ENCODE measurements at regions not wholly inside any gene's neighbourhood (a gene's known extent, or its start where the extent isn't known, plus 50 kb on each side); places are given as distances from the start of the nearest gene placed in this dataset.

DNA sequence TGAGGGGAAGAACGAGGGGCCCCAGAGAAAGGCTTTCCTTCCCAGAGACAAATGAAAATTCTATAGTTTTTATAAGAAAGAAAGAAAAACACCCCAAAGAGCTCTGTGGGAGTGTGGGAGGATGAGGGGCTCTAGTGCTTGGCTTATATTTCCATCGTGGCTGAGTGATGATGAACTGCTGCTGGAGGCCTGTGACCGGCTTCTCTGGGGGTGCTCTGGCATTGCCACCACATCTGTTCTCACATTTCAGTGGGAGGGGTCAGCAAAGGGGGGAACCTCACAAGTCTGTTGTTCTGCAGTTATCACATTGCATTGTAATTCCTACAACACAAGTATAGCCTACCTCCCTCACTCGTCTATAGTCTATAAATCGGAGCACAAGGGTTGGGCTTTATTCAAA is 67.6 kb upstream of the BACH2 start:
- Histone ChIP-seq H2AFZ (ENCODE audit: low read depth) (no peak overlapping the region), H3K36me3 (replicated peaks in 1 of 2; ENCODE audit: control insufficient read depth in 1 of 2, insufficient read depth in 2 of 2, low read length in 1 of 2) (no peaks in the 10 kb centered on the region), H3K9ac (no peak overlapping the region), H3K9me3 (no peaks in the 10 kb centered on the region), H3K4me1 (ENCODE audit: control insufficient read depth in 1 of 2, insufficient read depth in 2 of 2, low read depth in 1 of 2, low read length in 1 of 2) (peaks cover 0 to 4% of the 10 kb centered on the region in 2 experiments; a peak in 2 of 4 replicates), H3K4me2 (no peak overlapping the region), H3F3A (replicated peaks; ENCODE audit: insufficient read depth) (peaks cover 9% of the 10 kb centered on the region), H3K27ac (ENCODE audit: low read depth in 2 of 2, low read length in 1 of 2) (no peak overlapping the region), H3K27me3 (ENCODE audit: insufficient read depth) (no peaks in the 10 kb centered on the region), H3K9me2 (no peaks in the 10 kb centered on the region), H4K20me1 (ENCODE audit: insufficient read depth) (no peaks in the 10 kb centered on the region), H3K79me2 (ENCODE audit: insufficient read depth) (no peaks in the 10 kb centered on the region), H3K4me3 (ENCODE audit: low read depth in 2 of 2, low read length in 1 of 2) (no peak overlapping the region)
- no peak for DNase-seq
- no peak for TF ChIP-seq POLR2AphosphoS5 (IDR thresholded peaks at IDR 0.05; ENCODE audit: low read depth, low read length)
- TF ChIP-seq YY1 (IDR thresholded peaks at IDR 0.05; ENCODE audit: low read depth) = no peak
- TF ChIP-seq SIN3A (IDR thresholded peaks at IDR 0.05; ENCODE audit: borderline replicate concordance, low read depth, low read length) = no peak
- TF ChIP-seq FOXJ3 (CRISPR knock-in tag; IDR thresholded peaks at IDR 0.05) = no peak
- TF ChIP-seq NRF1 (IDR thresholded peaks at IDR 0.05; ENCODE audit: low read depth, low read length) = no peak
- no peak for TF ChIP-seq GABPA (IDR thresholded peaks at IDR 0.05; ENCODE audit: low read depth)
- TF ChIP-seq, protein P1, sequence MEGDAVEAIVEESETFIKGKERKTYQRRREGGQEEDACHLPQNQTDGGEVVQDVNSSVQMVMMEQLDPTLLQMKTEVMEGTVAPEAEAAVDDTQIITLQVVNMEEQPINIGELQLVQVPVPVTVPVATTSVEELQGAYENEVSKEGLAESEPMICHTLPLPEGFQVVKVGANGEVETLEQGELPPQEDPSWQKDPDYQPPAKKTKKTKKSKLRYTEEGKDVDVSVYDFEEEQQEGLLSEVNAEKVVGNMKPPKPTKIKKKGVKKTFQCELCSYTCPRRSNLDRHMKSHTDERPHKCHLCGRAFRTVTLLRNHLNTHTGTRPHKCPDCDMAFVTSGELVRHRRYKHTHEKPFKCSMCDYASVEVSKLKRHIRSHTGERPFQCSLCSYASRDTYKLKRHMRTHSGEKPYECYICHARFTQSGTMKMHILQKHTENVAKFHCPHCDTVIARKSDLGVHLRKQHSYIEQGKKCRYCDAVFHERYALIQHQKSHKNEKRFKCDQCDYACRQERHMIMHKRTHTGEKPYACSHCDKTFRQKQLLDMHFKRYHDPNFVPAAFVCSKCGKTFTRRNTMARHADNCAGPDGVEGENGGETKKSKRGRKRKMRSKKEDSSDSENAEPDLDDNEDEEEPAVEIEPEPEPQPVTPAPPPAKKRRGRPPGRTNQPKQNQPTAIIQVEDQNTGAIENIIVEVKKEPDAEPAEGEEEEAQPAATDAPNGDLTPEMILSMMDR (IDR thresholded peaks at IDR 0.05) = no peak
- TF ChIP-seq GATA2 (CRISPR knock-in tag; IDR thresholded peaks at IDR 0.05) = no peak
- ChIA-PET CTCF (no interaction called here), POLR2A (no interaction called here)
- 92% methylated on average over 5 of the region's 5 CpGs for WGBS (ENCODE audit: low lambda C conversion rate)

DNA sequence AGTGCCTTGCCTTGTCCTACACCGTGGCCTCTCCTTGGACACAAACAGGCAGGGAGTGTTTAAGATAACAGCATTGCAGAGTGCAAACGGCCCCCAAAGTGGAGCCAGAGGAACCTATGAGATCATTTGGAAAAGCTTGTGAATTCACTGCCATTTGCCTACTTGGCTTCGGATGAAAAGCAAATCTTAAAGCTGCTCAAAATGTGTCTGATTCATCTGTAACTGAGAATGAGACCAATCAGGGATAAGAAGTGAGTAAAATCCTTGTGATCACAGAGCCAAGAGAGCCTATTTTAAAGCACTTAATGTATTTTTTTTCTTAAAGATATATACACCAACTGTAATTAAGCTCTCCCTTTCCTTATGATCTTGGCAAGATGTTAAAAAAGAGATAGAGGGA is 65.7 kb upstream of the BACH2 start:
- no peak for TF ChIP-seq MAX (IDR thresholded peaks at IDR 0.05; ENCODE audit: low read depth)
- TF ChIP-seq, protein P2, sequence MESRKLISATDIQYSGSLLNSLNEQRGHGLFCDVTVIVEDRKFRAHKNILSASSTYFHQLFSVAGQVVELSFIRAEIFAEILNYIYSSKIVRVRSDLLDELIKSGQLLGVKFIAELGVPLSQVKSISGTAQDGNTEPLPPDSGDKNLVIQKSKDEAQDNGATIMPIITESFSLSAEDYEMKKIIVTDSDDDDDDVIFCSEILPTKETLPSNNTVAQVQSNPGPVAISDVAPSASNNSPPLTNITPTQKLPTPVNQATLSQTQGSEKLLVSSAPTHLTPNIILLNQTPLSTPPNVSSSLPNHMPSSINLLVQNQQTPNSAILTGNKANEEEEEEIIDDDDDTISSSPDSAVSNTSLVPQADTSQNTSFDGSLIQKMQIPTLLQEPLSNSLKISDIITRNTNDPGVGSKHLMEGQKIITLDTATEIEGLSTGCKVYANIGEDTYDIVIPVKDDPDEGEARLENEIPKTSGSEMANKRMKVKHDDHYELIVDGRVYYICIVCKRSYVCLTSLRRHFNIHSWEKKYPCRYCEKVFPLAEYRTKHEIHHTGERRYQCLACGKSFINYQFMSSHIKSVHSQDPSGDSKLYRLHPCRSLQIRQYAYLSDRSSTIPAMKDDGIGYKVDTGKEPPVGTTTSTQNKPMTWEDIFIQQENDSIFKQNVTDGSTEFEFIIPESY (IDR thresholded peaks at IDR 0.05; ENCODE audit: borderline replicate concordance, low read depth) = no peak
- ChIA-PET CTCF (interaction anchor here (1.7 kb wide), 1 partner anchor 31 kb away, joined by 5 read pairs; no protein-coding TSS in a partner anchor), POLR2A (no interaction called here)
- DNase-seq = no peak
- Histone ChIP-seq H3K4me3 (ENCODE audit: low read depth in 2 of 2, low read length in 1 of 2) (no peak overlapping the region), H3K79me2 (ENCODE audit: insufficient read depth) (no peaks in the 10 kb centered on the region), H3F3A (replicated peaks; ENCODE audit: insufficient read depth) (no peaks in the 10 kb centered on the region), H3K36me3 (replicated peaks in 1 of 2; ENCODE audit: control insufficient read depth in 1 of 2, insufficient read depth in 2 of 2, low read length in 1 of 2) (no peaks in the 10 kb centered on the region), H3K9me3 (no peaks in the 10 kb centered on the region), H3K27ac (ENCODE audit: low read depth in 2 of 2, low read length in 1 of 2) (no peak overlapping the region; a peak in 1 of 4 replicates), H3K9me2 (no peaks in the 10 kb centered on the region), H3K4me1 (ENCODE audit: control insufficient read depth in 1 of 2, insufficient read depth in 2 of 2, low read depth in 1 of 2, low read length in 1 of 2) (peaks cover 0 to 4% of the 10 kb centered on the region in 2 experiments; a peak in 1 of 4 replicates), H4K20me1 (ENCODE audit: insufficient read depth) (no peaks in the 10 kb centered on the region), H3K9ac (no peak overlapping the region), H3K27me3 (ENCODE audit: insufficient read depth) (no peaks in the 10 kb centered on the region), H3K4me2 (no peak overlapping the region), H2AFZ (ENCODE audit: low read depth) (0 out of 2 replicates have a peak overlapping the region, but pooled peaks have one; percentile 9)
- WGBS (ENCODE audit: low lambda C conversion rate) = 47% methylated on average over 3 of the region's 3 CpGs
